H9 (cell line): ENCODE measurements at regions not wholly inside any gene's neighbourhood (a gene's known extent, or its start where the extent isn't known, plus 50 kb on each side); places are given as distances from the start of the nearest gene placed in this dataset.
A peak's percentile ranks its signal among the peaks of the same experiment; 100 is the strongest.

Source experiments
- DNase-seq: peaks from one replicate; pipeline ENCODE4 v3.0.0-alpha.2; 2017
- H2AFZ ChIP-seq: one replicate; pipeline ENCODE4 v1.6.1; 2013; ENCODE audit warnings: mild to moderate bottlenecking, low read length, control low read depth, moderate library complexity
- H2AK5ac ChIP-seq: 2 replicates; pipeline ENCODE4 v1.6.1; 2013; ENCODE audit warnings: low read length, control low read depth, mixed read lengths; ENCODE audit not compliant: insufficient read length
- H2BK120ac ChIP-seq: one replicate; pipeline ENCODE4 v1.6.1; 2013; ENCODE audit warnings: low read depth, mild to moderate bottlenecking, low read length, control low read depth, inconsistent platforms; ENCODE audit not compliant: poor library complexity, severe bottlenecking
- H2BK12ac ChIP-seq: 2 replicates; pipeline ENCODE4 v1.6.1; 2013; ENCODE audit warnings: low read length, control low read depth, mixed read lengths, low read depth; ENCODE audit not compliant: insufficient read length
- H2BK15ac ChIP-seq: 2 replicates; pipeline ENCODE4 v1.6.1; 2013; ENCODE audit warnings: low read depth, low read length, control low read depth
- H2BK20ac ChIP-seq: one replicate; pipeline ENCODE4 v1.6.1; 2013; ENCODE audit warnings: low read depth, mild to moderate bottlenecking, low read length, control low read depth, inconsistent platforms; ENCODE audit not compliant: poor library complexity, severe bottlenecking
- H2BK5ac ChIP-seq: 2 replicates; pipeline ENCODE4 v1.6.1; 2013; ENCODE audit warnings: low read length, control low read depth, mixed read lengths; ENCODE audit not compliant: insufficient read length
- H3K14ac ChIP-seq: 2 replicates; pipeline ENCODE4 v1.6.1; 2013; ENCODE audit warnings: low read length, control low read depth; ENCODE audit not compliant: insufficient read depth
- H3K18ac ChIP-seq: 2 replicates; pipeline ENCODE4 v1.6.1; 2013; ENCODE audit warnings: low read depth, mild to moderate bottlenecking, mixed read lengths, low read length, control low read depth; ENCODE audit not compliant: insufficient read length
- H3K23ac ChIP-seq: 2 replicates; pipeline ENCODE4 v1.6.1; 2013; ENCODE audit warnings: low read length, control low read depth, mixed read lengths, low read depth; ENCODE audit not compliant: insufficient read length
- H3K23me2 ChIP-seq: 2 replicates; pipeline ENCODE4 v1.6.1; 2013; ENCODE audit warnings: low read depth, mild to moderate bottlenecking, mixed read lengths, low read length, control low read depth; ENCODE audit not compliant: insufficient read length, poor library complexity, severe bottlenecking
- H3K27ac ChIP-seq: 2 replicates; pipeline ENCODE4 v1.5.1; 2013; ENCODE audit warnings: low read length, control low read depth, mixed read lengths, low read depth; ENCODE audit not compliant: insufficient read length
- H3K27me3 ChIP-seq: 2 replicates; pipeline ENCODE4 v1.6.1; 2013; ENCODE audit warnings: low read length, control low read depth, inconsistent platforms; ENCODE audit not compliant: insufficient read depth
- H3K4ac ChIP-seq: 2 replicates; pipeline ENCODE4 v1.6.1; 2013; ENCODE audit warnings: low read depth, mild to moderate bottlenecking, control low read depth, inconsistent platforms, low read length, moderate library complexity
- H3K4me1 ChIP-seq: 2 replicates; pipeline ENCODE4 v1.6.1; 2013; ENCODE audit warnings: low read length, control low read depth, inconsistent platforms; ENCODE audit not compliant: insufficient read depth
- H3K4me2 ChIP-seq: 2 replicates; pipeline ENCODE4 v1.6.1; 2013; ENCODE audit warnings: low read length, control low read depth, mixed read lengths; ENCODE audit not compliant: insufficient read length, insufficient read depth
- H3K56ac ChIP-seq: 2 replicates; pipeline ENCODE4 v1.6.1; 2013; ENCODE audit warnings: low read depth, mild to moderate bottlenecking, mixed read lengths, low read length, control low read depth; ENCODE audit not compliant: insufficient read length
- H3K79me1 ChIP-seq: 2 replicates; pipeline ENCODE4 v1.6.1; 2013; ENCODE audit warnings: low read depth, mild to moderate bottlenecking, moderate library complexity, low read length, control low read depth, inconsistent platforms; ENCODE audit not compliant: insufficient read depth, poor library complexity, severe bottlenecking
- H3K79me2 ChIP-seq: 2 replicates; pipeline ENCODE4 v1.6.1; 2013; ENCODE audit warnings: low read length, control low read depth, inconsistent platforms; ENCODE audit not compliant: insufficient read depth
- H3K9ac ChIP-seq: 2 replicates; pipeline ENCODE4 v1.6.1; 2013; ENCODE audit warnings: low read length, control low read depth, mixed read lengths; ENCODE audit not compliant: insufficient read length; ENCODE audit errors: extremely low read depth
- H3K9me3 ChIP-seq: one replicate; pipeline ENCODE4 v1.6.1; 2013; ENCODE audit warnings: low read depth, low read length, inconsistent platforms; ENCODE audit not compliant: control insufficient read depth
- H3T11ph ChIP-seq: one replicate; pipeline ENCODE4 v1.6.1; 2013; ENCODE audit warnings: mild to moderate bottlenecking, low read length, control low read depth, inconsistent platforms
- H4K20me1 ChIP-seq: one replicate; pipeline ENCODE4 v1.6.1; 2013; ENCODE audit not compliant: control insufficient read depth, insufficient read length, insufficient read depth
- H4K5ac ChIP-seq: 2 replicates; pipeline ENCODE4 v1.6.1; 2013; ENCODE audit warnings: low read depth, mild to moderate bottlenecking, mixed read lengths, low read length, control low read depth; ENCODE audit not compliant: insufficient read length
- H4K8ac ChIP-seq: replicated peaks from 2 replicates; pipeline ENCODE4 v1.6.1; 2013; ENCODE audit warnings: low read length, control low read depth, mixed read lengths, low read depth; ENCODE audit not compliant: insufficient read length
- H4K91ac ChIP-seq: 2 replicates; pipeline ENCODE4 v1.6.1; 2013; ENCODE audit warnings: low read depth, mild to moderate bottlenecking, moderate library complexity, mixed read lengths, low read length, control low read depth; ENCODE audit not compliant: insufficient read length
- H3K27ac Mint-ChIP-seq, 3 experiments: 2 replicates in 2 of 3; 3 replicates in 1 of 3; pipeline ENCODE4 v1.8.0; 2020 to 2021; ENCODE audit warnings: mixed read lengths in 3 of 3, mild to moderate bottlenecking in 1 of 3, moderate library complexity in 1 of 3
- H3K27me3 Mint-ChIP-seq: 2 replicates; pipeline ENCODE4 v1.8.0; 2021; ENCODE audit warnings: low read depth, mild to moderate bottlenecking, moderate library complexity, mixed read lengths
- H3K36me3 Mint-ChIP-seq, 3 experiments: 2 replicates in 2 of 3; 3 replicates in 1 of 3; pipeline ENCODE4 v1.8.0; 2020 to 2021; ENCODE audit warnings: low read depth in 3 of 3, mixed read lengths in 3 of 3; ENCODE audit not compliant: insufficient read depth in 1 of 3
- H3K4me1 Mint-ChIP-seq, 2 experiments: 2 replicates each; pipeline ENCODE4 v1.8.0; 2020; ENCODE audit warnings: mixed read lengths in 2 of 2
- H3K4me3 Mint-ChIP-seq, 2 experiments: 2 replicates in 1 of 2; 3 replicates in 1 of 2; pipeline ENCODE4 v1.8.0; 2020 to 2021; ENCODE audit warnings: mild to moderate bottlenecking in 2 of 2, mixed read lengths in 2 of 2, moderate library complexity in 1 of 2
- H3K9me3 Mint-ChIP-seq, 2 experiments: 2 replicates in 1 of 2; 3 replicates in 1 of 2; pipeline ENCODE4 v1.8.0; 2020; ENCODE audit warnings: mild to moderate bottlenecking in 2 of 2, mixed read lengths in 2 of 2, moderate library complexity in 1 of 2
- WGBS: extraction: QIAGEN DNeasy Blood & Tissue Kit; methylation state at CpG from one replicate; pipeline ENCODE4 v1.1.7; 2013; ENCODE audit warnings: missing lambda C conversion rate, low lambda C conversion rate, mixed read lengths; ENCODE audit not compliant: insufficient read length; ENCODE audit errors: extremely low coverage; 5-methylcytosine and 5-hydroxymethylcytosine counted together
- TF ChIP-seq, protein P1 (sequence below): fragments of 200-600 bp; sonication (generic); conservative IDR thresholded peaks from 3 replicates; pipeline ENCODE4 v1.8.0; 2021; ENCODE audit warnings: antibody characterized with exemption, mild to moderate bottlenecking

DNA sequence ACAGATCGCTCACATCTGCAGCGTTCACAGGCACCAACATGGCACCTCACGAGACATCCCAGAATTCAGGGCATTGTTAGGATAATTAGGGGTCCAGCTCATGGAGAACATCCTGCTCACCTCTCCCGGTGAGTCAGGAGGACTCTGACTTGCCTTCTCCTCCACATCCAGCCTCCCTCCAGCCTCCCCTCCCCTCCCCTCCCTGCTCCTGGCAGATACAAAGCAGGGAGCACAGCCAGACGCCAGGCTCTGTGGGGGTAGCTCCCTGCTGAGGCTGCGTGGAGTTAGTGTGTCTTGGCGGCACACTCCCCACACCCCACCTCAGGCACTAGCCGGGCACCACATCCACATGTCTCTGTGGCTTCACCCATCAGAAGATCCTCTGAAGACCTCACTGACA lies 320.6 kb downstream of the CXCL12 start:
- no peak overlapping the region for H3K56ac ChIP-seq
- no peaks in the 10 kb centered on the region for H3K9me3 ChIP-seq
- H3K23ac ChIP-seq: no peak overlapping the region
- no peak overlapping the region for H2BK15ac ChIP-seq
- H3K27me3 ChIP-seq: no peaks in the 10 kb centered on the region
- no peak overlapping the region for H3K14ac ChIP-seq
- no peak overlapping the region for H2BK12ac ChIP-seq
- H2BK20ac ChIP-seq: no peak overlapping the region
- Mint-ChIP-seq H3K9me3 (no peaks in the 10 kb centered on the region; a peak in 1 of 5 replicates), H3K4me3 (no peak overlapping the region), H3K27ac (no peak overlapping the region), H3K36me3 (no peaks in the 10 kb centered on the region; a peak in 1 of 7 replicates), H3K27me3 (peaks cover 11% of the 10 kb centered on the region), H3K4me1 (peaks cover 10 to 17% of the 10 kb centered on the region in 2 experiments)
- peak overlapping the region; percentile 22 for H4K5ac ChIP-seq
- H2BK5ac ChIP-seq: no peak overlapping the region
- H3K79me2 ChIP-seq: no peaks in the 10 kb centered on the region
- DNase-seq: no peak
- H3K9ac ChIP-seq: no peak overlapping the region
- no peak overlapping the region for H3K4ac ChIP-seq
- no CpG with 5 or more reads among the region's 8 CpGs for WGBS
- H3K18ac ChIP-seq: no peak overlapping the region
- H3K23me2 ChIP-seq: no peaks in the 10 kb centered on the region
- H3K4me2 ChIP-seq: no peak overlapping the region
- H2AFZ ChIP-seq: no peak overlapping the region
- H4K20me1 ChIP-seq: no peaks in the 10 kb centered on the region
- no peaks in the 10 kb centered on the region for H3K4me1 ChIP-seq
- no peak overlapping the region for H3K27ac ChIP-seq
- no peak overlapping the region for H2BK120ac ChIP-seq
- TF ChIP-seq, protein P1, sequence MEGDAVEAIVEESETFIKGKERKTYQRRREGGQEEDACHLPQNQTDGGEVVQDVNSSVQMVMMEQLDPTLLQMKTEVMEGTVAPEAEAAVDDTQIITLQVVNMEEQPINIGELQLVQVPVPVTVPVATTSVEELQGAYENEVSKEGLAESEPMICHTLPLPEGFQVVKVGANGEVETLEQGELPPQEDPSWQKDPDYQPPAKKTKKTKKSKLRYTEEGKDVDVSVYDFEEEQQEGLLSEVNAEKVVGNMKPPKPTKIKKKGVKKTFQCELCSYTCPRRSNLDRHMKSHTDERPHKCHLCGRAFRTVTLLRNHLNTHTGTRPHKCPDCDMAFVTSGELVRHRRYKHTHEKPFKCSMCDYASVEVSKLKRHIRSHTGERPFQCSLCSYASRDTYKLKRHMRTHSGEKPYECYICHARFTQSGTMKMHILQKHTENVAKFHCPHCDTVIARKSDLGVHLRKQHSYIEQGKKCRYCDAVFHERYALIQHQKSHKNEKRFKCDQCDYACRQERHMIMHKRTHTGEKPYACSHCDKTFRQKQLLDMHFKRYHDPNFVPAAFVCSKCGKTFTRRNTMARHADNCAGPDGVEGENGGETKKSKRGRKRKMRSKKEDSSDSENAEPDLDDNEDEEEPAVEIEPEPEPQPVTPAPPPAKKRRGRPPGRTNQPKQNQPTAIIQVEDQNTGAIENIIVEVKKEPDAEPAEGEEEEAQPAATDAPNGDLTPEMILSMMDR: no peak
- H2AK5ac ChIP-seq: no peak overlapping the region
- H3T11ph ChIP-seq: no peak overlapping the region
- H4K91ac ChIP-seq: no peak overlapping the region
- no peak overlapping the region for H4K8ac ChIP-seq
- H3K79me1 ChIP-seq: no peaks in the 10 kb centered on the region
